ENCODE measurements at regions not wholly inside any gene's neighbourhood (a gene's known extent, or its start where the extent isn't known, plus 50 kb on each side); places are given as distances from the start of the nearest gene placed in this dataset.
"Not testable (repeated sequence)": the region's sequence is repeated elsewhere in the genome, so short reads cannot be mapped to it uniquely, and the experiment has no call there.

DNA sequence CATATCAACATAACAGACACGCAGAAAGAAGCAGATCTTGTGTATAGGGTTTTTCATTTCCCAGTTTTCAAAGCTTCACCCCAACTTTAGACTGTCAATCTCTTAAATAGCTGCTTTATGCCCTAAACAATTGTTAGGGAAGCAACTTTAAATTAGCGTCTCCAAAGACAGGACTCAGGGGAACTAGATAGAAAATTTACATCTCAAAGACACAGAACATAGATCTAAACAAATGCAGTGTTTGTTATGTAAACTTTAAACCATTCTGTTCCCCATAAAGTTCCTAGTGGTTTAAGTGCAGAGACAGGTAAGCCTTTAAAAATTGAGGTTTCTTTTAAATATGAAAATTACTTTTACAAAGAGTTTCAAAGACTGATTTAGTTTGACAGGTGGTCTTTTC, 379.2 kb upstream of the GHITM start:
- Histone ChIP-seq H3K9me3 (peaks cover 0 to 17% (median 0%) of the 10 kb centered on the region in 12 donors), H3K36me3 (no peaks in the 10 kb centered on the region), H3K4me1 (no peaks in the 10 kb centered on the region), H3K27ac (no peak overlapping the region), H3K27me3 (no peaks in the 10 kb centered on the region), H3K4me3 (no peak overlapping the region)
- ATAC-seq, result no peak
- DNase-seq, result no peak
- no peak for TF ChIP-seq CTCF (IDR thresholded peaks at IDR 0.05)
- TF ChIP-seq POLR2A (IDR thresholded peaks at IDR 0.05), result no peak
- intact Hi-C loops (cut with DNase I), result no loop called here
- 49 to 61% (median 59%) methylated on average over 2 of the region's 2 CpGs for WGBS, 4 donors

DNA sequence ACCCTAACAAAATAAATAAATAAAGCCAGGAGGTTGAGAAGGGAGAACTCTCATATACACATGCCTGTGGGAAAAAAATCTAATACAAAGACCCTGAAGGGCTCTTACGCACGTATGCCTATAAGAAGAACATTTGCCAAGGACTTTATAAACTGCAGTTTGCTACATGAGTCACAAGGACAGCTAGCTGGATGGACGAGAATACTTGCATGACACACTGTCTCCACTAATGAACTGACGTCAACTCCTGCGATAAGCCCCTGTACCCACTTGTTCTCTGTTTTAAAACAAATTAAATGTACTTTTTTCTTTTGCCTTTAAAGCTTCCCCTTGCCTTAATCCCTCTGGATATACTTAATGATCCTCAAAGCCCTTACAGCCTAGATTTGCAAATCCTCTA, 374.6 kb upstream of the GHITM start:
- 67 to 74% (median 69%) methylated on average over 5 of the region's 5 CpGs for WGBS, 4 donors
- Histone ChIP-seq H3K4me3 (no peak overlapping the region), H3K4me1 (no peaks in the 10 kb centered on the region), H3K36me3 (no peaks in the 10 kb centered on the region), H3K27ac (no peak overlapping the region), H3K27me3 (no peaks in the 10 kb centered on the region), H3K9me3 (peaks cover 0 to 4% (median 0%) of the 10 kb centered on the region in 12 donors)
- ATAC-seq (peak in 2 of 4 donors; percentile 58 to 89), DNase-seq (no peak)
- TF ChIP-seq CTCF (IDR thresholded peaks at IDR 0.05) (no peak), POLR2A (IDR thresholded peaks at IDR 0.05) (no peak)
- intact Hi-C loops (cut with DNase I), result no loop called here

GRCh38 chr10:83765731-83766130, 373.6 kb upstream of the GHITM start:
- ATAC-seq (no peak), DNase-seq (no peak)
- intact Hi-C loops (cut with DNase I), result no loop called here
- WGBS, 4 donors, result 88 to 94% (median 92%) methylated on average over 2 of the region's 2 CpGs
- Histone ChIP-seq H3K27me3 (no peaks in the 10 kb centered on the region), H3K36me3 (no peaks in the 10 kb centered on the region), H3K4me1 (no peaks in the 10 kb centered on the region), H3K9me3 (peaks cover 0 to 4% (median 0%) of the 10 kb centered on the region in 12 donors), H3K4me3 (no peak overlapping the region), H3K27ac (no peak overlapping the region)
- TF ChIP-seq CTCF (IDR thresholded peaks at IDR 0.05), result no peak
- TF ChIP-seq POLR2A (IDR thresholded peaks at IDR 0.05), result no peak

DNA sequence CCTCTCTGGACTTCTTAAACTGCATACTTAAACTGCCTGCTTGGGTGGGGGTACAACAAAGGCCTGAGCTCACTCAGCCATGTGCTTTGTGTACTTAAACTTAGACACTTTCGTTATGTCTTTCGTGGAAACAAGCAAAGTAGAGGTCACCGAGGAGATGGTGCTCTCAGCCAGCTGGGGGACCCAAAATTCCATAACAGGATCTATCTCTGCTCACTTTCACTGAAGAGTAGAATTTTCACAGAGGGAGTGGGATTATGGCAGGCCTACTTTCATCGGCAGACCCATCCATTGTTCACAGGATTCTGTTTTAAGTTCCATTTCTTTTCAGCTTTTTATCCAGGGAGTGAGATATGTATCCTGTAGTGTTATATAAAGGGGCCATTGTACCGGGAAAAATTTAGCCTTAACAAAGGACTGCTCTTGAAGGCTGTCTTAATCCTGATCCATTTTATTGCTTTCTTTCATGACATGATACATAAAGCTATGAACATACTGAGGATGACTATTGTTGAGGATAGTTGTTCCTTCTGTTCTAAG, 370.0 kb upstream of the GHITM start:
- WGBS, 4 donors, result 69 to 76% (median 72%) methylated on average over 5 of the region's 5 CpGs
- H3K36me3 ChIP-seq, result no peaks in the 10 kb centered on the region
- H3K4me1 ChIP-seq, result no peaks in the 10 kb centered on the region
- DNase-seq (no peak), ATAC-seq (no peak)
- TF ChIP-seq CTCF (IDR thresholded peaks at IDR 0.05), result no peak
- no peak for TF ChIP-seq POLR2A (IDR thresholded peaks at IDR 0.05)
- intact Hi-C loops (cut with DNase I), result no loop called here
- H3K4me3 ChIP-seq, result no peak overlapping the region
- H3K27ac ChIP-seq, result no peak overlapping the region
- no peaks in the 10 kb centered on the region for H3K27me3 ChIP-seq
- H3K9me3 ChIP-seq, result peaks cover 0 to 8% (median 2%) of the 10 kb centered on the region in 12 donors

GRCh38 chr10:83786701-83787100, 352.6 kb upstream of the GHITM start:
- H3K36me3 ChIP-seq; intact Hi-C loops (cut with DNase I); ATAC-seq; DNase-seq; H3K4me3 ChIP-seq; H3K27me3 ChIP-seq; H3K27ac ChIP-seq; H3K4me1 ChIP-seq: not testable (repeated sequence)
- WGBS, 4 donors, result 92 to 95% (median 94%) methylated on average over 25 of the region's 25 CpGs
- peaks cover 0 to 28% (median 6%) of the 10 kb centered on the region in 12 donors for H3K9me3 ChIP-seq

All from heart left ventricle (tissue), 16 donors.